ENCODE measurements at regions not wholly inside any gene's neighbourhood (a gene's known extent, or its start where the extent isn't known, plus 50 kb on each side); places are given as distances from the start of the nearest gene placed in this dataset.

GRCh38 chr2:145316496-145316895 lies 796.6 kb upstream of the ZEB2 start:
- Histone ChIP-seq H2AFZ (ENCODE audit: low read length, unreplicated experiment) (no peak overlapping the region), H3K4me1 (ENCODE audit: control insufficient read depth, insufficient read depth, low read length, unreplicated experiment) (no peaks in the 10 kb centered on the region), H3K4me3 (ENCODE audit: low read depth, low read length) (no peak overlapping the region), H3K79me2 (ENCODE audit: control insufficient read depth, insufficient read depth, low read length, unreplicated experiment) (no peaks in the 10 kb centered on the region), H3K36me3 (ENCODE audit: insufficient read depth, low read length) (no peaks in the 10 kb centered on the region), H3K27me3 (ENCODE audit: insufficient read depth, low read length) (no peaks in the 10 kb centered on the region), H3K27ac (ENCODE audit: low read depth, low read length) (no peak overlapping the region)

DNA sequence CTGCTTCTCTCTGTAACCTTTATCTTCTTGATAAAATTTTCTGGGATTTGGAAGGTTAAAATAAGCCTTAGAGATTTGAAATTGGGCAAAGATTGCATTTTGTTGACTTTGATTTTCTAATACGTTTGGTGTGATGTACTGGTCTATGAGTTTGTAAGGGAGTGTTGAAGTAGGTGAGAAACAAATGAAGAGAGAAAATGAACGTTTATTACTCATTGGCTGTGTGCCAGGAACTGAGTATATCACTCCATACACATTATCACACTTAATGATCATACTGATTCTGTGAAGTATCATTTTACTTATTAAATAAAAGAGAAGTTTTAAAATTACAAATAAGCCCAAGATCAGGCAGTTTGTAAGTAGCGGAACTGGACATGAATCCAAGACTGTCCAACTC lies 795.1 kb upstream of the ZEB2 start:
- Histone ChIP-seq H3K36me3 (ENCODE audit: insufficient read depth, low read length) (no peaks in the 10 kb centered on the region; the same call in 1 of the 2 replicates), H2AFZ (ENCODE audit: low read length, unreplicated experiment) (no peak overlapping the region), H3K4me3 (ENCODE audit: low read depth, low read length) (no peak overlapping the region), H3K27me3 (ENCODE audit: insufficient read depth, low read length) (no peaks in the 10 kb centered on the region), H3K4me1 (ENCODE audit: control insufficient read depth, insufficient read depth, low read length, unreplicated experiment) (no peaks in the 10 kb centered on the region), H3K79me2 (ENCODE audit: control insufficient read depth, insufficient read depth, low read length, unreplicated experiment) (no peaks in the 10 kb centered on the region), H3K27ac (ENCODE audit: low read depth, low read length) (no peak overlapping the region)

DNA sequence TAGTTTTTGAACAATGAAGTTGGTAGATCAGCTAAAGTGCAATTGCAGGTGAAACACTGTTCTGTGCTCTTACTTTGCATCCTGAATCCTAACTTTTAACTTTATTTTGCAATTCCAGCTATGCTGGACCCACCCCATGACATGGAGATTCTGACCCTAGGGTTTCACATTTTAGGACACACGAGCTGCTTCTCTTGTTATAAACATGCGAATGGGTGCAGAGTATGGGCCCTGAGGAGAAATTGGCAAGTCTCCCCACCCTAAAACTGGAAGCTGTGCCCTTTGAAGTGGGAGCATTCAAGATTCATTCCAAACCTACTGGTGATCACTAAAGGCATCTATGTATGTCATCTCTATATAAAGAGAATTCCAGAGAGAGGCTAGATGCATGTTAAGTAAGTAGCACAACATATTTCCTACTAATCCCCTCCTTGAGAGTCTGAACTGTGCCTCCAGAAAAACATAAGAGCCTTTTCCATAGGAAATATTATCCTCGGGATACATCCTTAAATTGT lies 794.3 kb upstream of the ZEB2 start:
- H3K36me3 ChIP-seq (ENCODE audit: insufficient read depth, low read length), result no peaks in the 10 kb centered on the region; the same call in 1 of the 2 replicates
- H3K4me1 ChIP-seq (ENCODE audit: control insufficient read depth, insufficient read depth, low read length, unreplicated experiment), result no peaks in the 10 kb centered on the region
- no peaks in the 10 kb centered on the region for H3K79me2 ChIP-seq (ENCODE audit: control insufficient read depth, insufficient read depth, low read length, unreplicated experiment)
- H2AFZ ChIP-seq (ENCODE audit: low read length, unreplicated experiment), result no peak overlapping the region
- H3K4me3 ChIP-seq (ENCODE audit: low read depth, low read length), result no peak overlapping the region
- H3K27me3 ChIP-seq (ENCODE audit: insufficient read depth, low read length), result no peaks in the 10 kb centered on the region
- H3K27ac ChIP-seq (ENCODE audit: low read depth, low read length), result no peak overlapping the region

GRCh38 chr2:145305889-145306288 lies 786.0 kb upstream of the ZEB2 start:
- H3K36me3 ChIP-seq (ENCODE audit: insufficient read depth, low read length), result no peaks in the 10 kb centered on the region; the same call in 1 of the 2 replicates
- no peaks in the 10 kb centered on the region for H3K27me3 ChIP-seq (ENCODE audit: insufficient read depth, low read length)
- H3K4me3 ChIP-seq (ENCODE audit: low read depth, low read length), result no peak overlapping the region
- no peak overlapping the region for H3K27ac ChIP-seq (ENCODE audit: low read depth, low read length)
- H2AFZ ChIP-seq (ENCODE audit: low read length, unreplicated experiment), result no peak overlapping the region
- no peaks in the 10 kb centered on the region for H3K79me2 ChIP-seq (ENCODE audit: control insufficient read depth, insufficient read depth, low read length, unreplicated experiment)
- no peaks in the 10 kb centered on the region for H3K4me1 ChIP-seq (ENCODE audit: control insufficient read depth, insufficient read depth, low read length, unreplicated experiment)

- Histone ChIP-seq H3K27me3 (ENCODE audit: insufficient read depth, low read length) (no peaks in the 10 kb centered on the region), H3K27ac (ENCODE audit: low read depth, low read length) (no peak overlapping the region), H3K4me1 (ENCODE audit: control insufficient read depth, insufficient read depth, low read length, unreplicated experiment) (no peaks in the 10 kb centered on the region), H2AFZ (ENCODE audit: low read length, unreplicated experiment) (no peak overlapping the region), H3K79me2 (ENCODE audit: control insufficient read depth, insufficient read depth, low read length, unreplicated experiment) (no peaks in the 10 kb centered on the region), H3K36me3 (ENCODE audit: insufficient read depth, low read length) (no peaks in the 10 kb centered on the region), H3K4me3 (ENCODE audit: low read depth, low read length) (no peak overlapping the region)
Measured at GRCh38 chr2:145304501-145304900, 784.6 kb upstream of the ZEB2 start.

- H3K4me3 ChIP-seq (ENCODE audit: low read depth, low read length), result no peak overlapping the region
- H3K79me2 ChIP-seq (ENCODE audit: control insufficient read depth, insufficient read depth, low read length, unreplicated experiment), result no peaks in the 10 kb centered on the region
- no peaks in the 10 kb centered on the region for H3K27me3 ChIP-seq (ENCODE audit: insufficient read depth, low read length)
- no peak overlapping the region for H3K27ac ChIP-seq (ENCODE audit: low read depth, low read length)
- H3K4me1 ChIP-seq (ENCODE audit: control insufficient read depth, insufficient read depth, low read length, unreplicated experiment), result no peaks in the 10 kb centered on the region
- H3K36me3 ChIP-seq (ENCODE audit: insufficient read depth, low read length), result no peaks in the 10 kb centered on the region
- H2AFZ ChIP-seq (ENCODE audit: low read length, unreplicated experiment), result no peak overlapping the region
Measured at GRCh38 chr2:145303536-145303935, 783.6 kb upstream of the ZEB2 start.

GRCh38 chr2:145302886-145303285 lies 783.0 kb upstream of the ZEB2 start:
- H3K4me3 ChIP-seq (ENCODE audit: low read depth, low read length), result no peak overlapping the region
- no peak overlapping the region for H2AFZ ChIP-seq (ENCODE audit: low read length, unreplicated experiment)
- no peaks in the 10 kb centered on the region for H3K79me2 ChIP-seq (ENCODE audit: control insufficient read depth, insufficient read depth, low read length, unreplicated experiment)
- H3K27ac ChIP-seq (ENCODE audit: low read depth, low read length), result no peak overlapping the region
- H3K36me3 ChIP-seq (ENCODE audit: insufficient read depth, low read length), result no peaks in the 10 kb centered on the region
- H3K4me1 ChIP-seq (ENCODE audit: control insufficient read depth, insufficient read depth, low read length, unreplicated experiment), result no peaks in the 10 kb centered on the region
- H3K27me3 ChIP-seq (ENCODE audit: insufficient read depth, low read length), result no peaks in the 10 kb centered on the region

DNA sequence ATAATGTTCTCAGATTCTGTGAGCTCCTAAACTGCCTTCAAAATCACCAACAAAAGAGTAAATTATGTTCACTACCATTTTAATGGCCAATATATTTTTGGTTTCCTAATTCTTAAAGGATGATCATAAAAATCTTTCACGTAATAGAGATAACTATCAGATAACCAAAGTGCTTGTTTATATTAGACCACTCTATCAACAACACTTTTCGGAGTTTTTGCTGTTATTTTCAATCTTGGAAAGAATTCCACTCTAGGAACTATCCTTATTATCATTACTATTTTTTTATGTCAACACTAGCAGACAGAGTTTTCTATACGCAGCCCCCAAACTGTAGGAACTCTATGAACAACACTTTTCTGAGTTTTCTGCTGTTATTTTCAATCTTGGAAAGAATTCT lies 782.5 kb upstream of the ZEB2 start:
- Histone ChIP-seq H2AFZ (ENCODE audit: low read length, unreplicated experiment) (no peak overlapping the region), H3K27me3 (ENCODE audit: insufficient read depth, low read length) (no peaks in the 10 kb centered on the region), H3K4me1 (ENCODE audit: control insufficient read depth, insufficient read depth, low read length, unreplicated experiment) (no peaks in the 10 kb centered on the region), H3K27ac (ENCODE audit: low read depth, low read length) (no peak overlapping the region), H3K79me2 (ENCODE audit: control insufficient read depth, insufficient read depth, low read length, unreplicated experiment) (no peaks in the 10 kb centered on the region), H3K36me3 (ENCODE audit: insufficient read depth, low read length) (no peaks in the 10 kb centered on the region), H3K4me3 (ENCODE audit: low read depth, low read length) (no peak overlapping the region)

GRCh38 chr2:145299368-145299767 lies 779.4 kb upstream of the ZEB2 start:
- Histone ChIP-seq H3K27ac (ENCODE audit: low read depth, low read length) (no peak overlapping the region), H3K4me1 (ENCODE audit: control insufficient read depth, insufficient read depth, low read length, unreplicated experiment) (no peaks in the 10 kb centered on the region), H3K36me3 (ENCODE audit: insufficient read depth, low read length) (no peaks in the 10 kb centered on the region), H3K4me3 (ENCODE audit: low read depth, low read length) (no peak overlapping the region), H3K27me3 (ENCODE audit: insufficient read depth, low read length) (no peaks in the 10 kb centered on the region), H2AFZ (ENCODE audit: low read length, unreplicated experiment) (no peak overlapping the region), H3K79me2 (ENCODE audit: control insufficient read depth, insufficient read depth, low read length, unreplicated experiment) (no peaks in the 10 kb centered on the region)

DNA sequence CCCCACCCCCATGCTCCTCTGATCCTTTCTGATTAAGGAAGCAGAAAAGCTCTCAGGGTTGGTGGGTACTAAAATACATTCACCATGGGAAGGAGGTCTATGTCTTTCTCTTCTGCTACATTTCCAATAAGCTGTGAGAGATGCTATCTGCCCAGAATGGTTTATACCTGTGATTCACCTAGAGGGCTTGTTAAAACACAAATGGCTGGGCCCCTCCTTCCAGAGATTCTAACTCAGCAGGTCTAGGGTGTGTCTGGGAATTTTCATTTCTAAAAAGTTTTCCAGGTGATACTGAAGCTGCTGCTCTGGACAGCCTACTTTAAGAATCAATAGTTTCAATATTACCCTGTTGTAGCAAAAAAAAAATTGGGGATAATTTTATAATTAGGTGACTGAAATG lies 772.2 kb upstream of the ZEB2 start:
- H2AFZ ChIP-seq (ENCODE audit: low read length, unreplicated experiment), result no peak overlapping the region
- no peaks in the 10 kb centered on the region for H3K27me3 ChIP-seq (ENCODE audit: insufficient read depth, low read length)

GRCh38 chr2:145290986-145291385 lies 771.1 kb upstream of the ZEB2 start:
- H2AFZ ChIP-seq (ENCODE audit: low read length, unreplicated experiment), result no peak overlapping the region
- H3K4me1 ChIP-seq (ENCODE audit: control insufficient read depth, insufficient read depth, low read length, unreplicated experiment), result no peaks in the 10 kb centered on the region
- H3K27ac ChIP-seq (ENCODE audit: low read depth, low read length), result no peak overlapping the region
- no peaks in the 10 kb centered on the region for H3K27me3 ChIP-seq (ENCODE audit: insufficient read depth, low read length)
- H3K36me3 ChIP-seq (ENCODE audit: insufficient read depth, low read length), result no peaks in the 10 kb centered on the region
- H3K79me2 ChIP-seq (ENCODE audit: control insufficient read depth, insufficient read depth, low read length, unreplicated experiment), result no peaks in the 10 kb centered on the region
- H3K4me3 ChIP-seq (ENCODE audit: low read depth, low read length), result no peak overlapping the region

More for the DNA sequence above, 772.2 kb upstream of the ZEB2 start:
- H3K4me1 ChIP-seq (ENCODE audit: control insufficient read depth, insufficient read depth, low read length, unreplicated experiment), result no peaks in the 10 kb centered on the region
- H3K27ac ChIP-seq (ENCODE audit: low read depth, low read length), result no peak overlapping the region
- H3K79me2 ChIP-seq (ENCODE audit: control insufficient read depth, insufficient read depth, low read length, unreplicated experiment), result no peaks in the 10 kb centered on the region
- H3K4me3 ChIP-seq (ENCODE audit: low read depth, low read length), result no peak overlapping the region
- no peaks in the 10 kb centered on the region for H3K36me3 ChIP-seq (ENCODE audit: insufficient read depth, low read length)
